ENCODE measurements at regions not wholly inside any gene's neighbourhood (a gene's known extent, or its start where the extent isn't known, plus 50 kb on each side); places are given as distances from the start of the nearest gene placed in this dataset.

DNA sequence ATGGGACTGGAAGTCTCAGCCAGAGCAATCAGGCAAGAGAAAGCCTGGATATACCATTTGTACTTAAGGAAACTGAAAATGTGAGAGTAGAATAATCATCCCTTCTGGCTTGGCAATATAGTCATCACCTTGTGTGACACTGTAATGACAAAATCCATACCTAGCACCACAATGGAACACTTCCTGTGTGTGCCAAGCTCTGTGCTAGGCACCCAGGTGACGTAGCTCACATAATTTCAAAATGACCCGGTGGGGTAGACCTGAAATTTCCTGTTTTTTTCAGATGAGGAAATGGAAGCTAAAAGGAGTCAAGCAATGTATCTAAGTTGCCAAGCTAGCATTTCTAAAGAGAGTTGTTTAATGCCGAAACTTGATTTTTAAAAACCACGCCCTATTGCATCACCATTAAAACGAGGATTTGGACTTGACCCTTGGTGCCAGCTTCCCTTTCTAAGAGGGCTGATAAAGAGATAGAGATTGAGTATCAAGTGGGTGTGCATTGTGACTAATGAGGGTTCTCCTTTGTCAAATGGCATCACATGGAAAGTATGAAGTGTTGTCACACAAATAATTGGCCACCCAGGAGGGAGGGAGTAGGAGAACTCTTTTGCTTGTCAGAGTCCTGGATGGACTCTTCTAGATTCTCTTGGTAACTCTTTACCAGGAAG lies 141.3 kb upstream of the PDZRN3 start:
- TF ChIP-seq, protein P1, sequence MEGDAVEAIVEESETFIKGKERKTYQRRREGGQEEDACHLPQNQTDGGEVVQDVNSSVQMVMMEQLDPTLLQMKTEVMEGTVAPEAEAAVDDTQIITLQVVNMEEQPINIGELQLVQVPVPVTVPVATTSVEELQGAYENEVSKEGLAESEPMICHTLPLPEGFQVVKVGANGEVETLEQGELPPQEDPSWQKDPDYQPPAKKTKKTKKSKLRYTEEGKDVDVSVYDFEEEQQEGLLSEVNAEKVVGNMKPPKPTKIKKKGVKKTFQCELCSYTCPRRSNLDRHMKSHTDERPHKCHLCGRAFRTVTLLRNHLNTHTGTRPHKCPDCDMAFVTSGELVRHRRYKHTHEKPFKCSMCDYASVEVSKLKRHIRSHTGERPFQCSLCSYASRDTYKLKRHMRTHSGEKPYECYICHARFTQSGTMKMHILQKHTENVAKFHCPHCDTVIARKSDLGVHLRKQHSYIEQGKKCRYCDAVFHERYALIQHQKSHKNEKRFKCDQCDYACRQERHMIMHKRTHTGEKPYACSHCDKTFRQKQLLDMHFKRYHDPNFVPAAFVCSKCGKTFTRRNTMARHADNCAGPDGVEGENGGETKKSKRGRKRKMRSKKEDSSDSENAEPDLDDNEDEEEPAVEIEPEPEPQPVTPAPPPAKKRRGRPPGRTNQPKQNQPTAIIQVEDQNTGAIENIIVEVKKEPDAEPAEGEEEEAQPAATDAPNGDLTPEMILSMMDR (IDR thresholded peaks at IDR 0.05) = no peak
- no peak for TF ChIP-seq SMC3 (IDR thresholded peaks at IDR 0.05; ENCODE audit: low read depth, low read length)
- no peak for TF ChIP-seq EZH2phosphoT487 (IDR thresholded peaks at IDR 0.05; ENCODE audit: borderline replicate concordance, low read depth)
- no peak for TF ChIP-seq SIN3A (IDR thresholded peaks at IDR 0.05; ENCODE audit: borderline replicate concordance, low read depth, low read length)
- no peak for TF ChIP-seq CHD2 (IDR thresholded peaks at IDR 0.05; ENCODE audit: low read length, partially characterized antibody)
- TF ChIP-seq, protein P2, sequence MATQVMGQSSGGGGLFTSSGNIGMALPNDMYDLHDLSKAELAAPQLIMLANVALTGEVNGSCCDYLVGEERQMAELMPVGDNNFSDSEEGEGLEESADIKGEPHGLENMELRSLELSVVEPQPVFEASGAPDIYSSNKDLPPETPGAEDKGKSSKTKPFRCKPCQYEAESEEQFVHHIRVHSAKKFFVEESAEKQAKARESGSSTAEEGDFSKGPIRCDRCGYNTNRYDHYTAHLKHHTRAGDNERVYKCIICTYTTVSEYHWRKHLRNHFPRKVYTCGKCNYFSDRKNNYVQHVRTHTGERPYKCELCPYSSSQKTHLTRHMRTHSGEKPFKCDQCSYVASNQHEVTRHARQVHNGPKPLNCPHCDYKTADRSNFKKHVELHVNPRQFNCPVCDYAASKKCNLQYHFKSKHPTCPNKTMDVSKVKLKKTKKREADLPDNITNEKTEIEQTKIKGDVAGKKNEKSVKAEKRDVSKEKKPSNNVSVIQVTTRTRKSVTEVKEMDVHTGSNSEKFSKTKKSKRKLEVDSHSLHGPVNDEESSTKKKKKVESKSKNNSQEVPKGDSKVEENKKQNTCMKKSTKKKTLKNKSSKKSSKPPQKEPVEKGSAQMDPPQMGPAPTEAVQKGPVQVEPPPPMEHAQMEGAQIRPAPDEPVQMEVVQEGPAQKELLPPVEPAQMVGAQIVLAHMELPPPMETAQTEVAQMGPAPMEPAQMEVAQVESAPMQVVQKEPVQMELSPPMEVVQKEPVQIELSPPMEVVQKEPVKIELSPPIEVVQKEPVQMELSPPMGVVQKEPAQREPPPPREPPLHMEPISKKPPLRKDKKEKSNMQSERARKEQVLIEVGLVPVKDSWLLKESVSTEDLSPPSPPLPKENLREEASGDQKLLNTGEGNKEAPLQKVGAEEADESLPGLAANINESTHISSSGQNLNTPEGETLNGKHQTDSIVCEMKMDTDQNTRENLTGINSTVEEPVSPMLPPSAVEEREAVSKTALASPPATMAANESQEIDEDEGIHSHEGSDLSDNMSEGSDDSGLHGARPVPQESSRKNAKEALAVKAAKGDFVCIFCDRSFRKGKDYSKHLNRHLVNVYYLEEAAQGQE (IDR thresholded peaks at IDR 0.05; ENCODE audit: low read depth, low read length) = no peak
- TF ChIP-seq NRF1 (IDR thresholded peaks at IDR 0.05; ENCODE audit: low read depth, low read length) = no peak
- TF ChIP-seq, protein P3, sequence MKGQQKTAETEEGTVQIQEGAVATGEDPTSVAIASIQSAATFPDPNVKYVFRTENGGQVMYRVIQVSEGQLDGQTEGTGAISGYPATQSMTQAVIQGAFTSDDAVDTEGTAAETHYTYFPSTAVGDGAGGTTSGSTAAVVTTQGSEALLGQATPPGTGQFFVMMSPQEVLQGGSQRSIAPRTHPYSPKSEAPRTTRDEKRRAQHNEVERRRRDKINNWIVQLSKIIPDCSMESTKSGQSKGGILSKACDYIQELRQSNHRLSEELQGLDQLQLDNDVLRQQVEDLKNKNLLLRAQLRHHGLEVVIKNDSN (IDR thresholded peaks at IDR 0.05; ENCODE audit: borderline replicate concordance, low read depth) = no peak
- TF ChIP-seq NFIC (IDR thresholded peaks at IDR 0.05; ENCODE audit: borderline replicate concordance) = no peak
- no peak for TF ChIP-seq POLR2AphosphoS5 (IDR thresholded peaks at IDR 0.05; ENCODE audit: low read depth, low read length)
- no peak for TF ChIP-seq TAF1 (IDR thresholded peaks at IDR 0.05; ENCODE audit: borderline replicate concordance, low read depth, low read length)
